Prostate gland (tissue), 2 donors: ENCODE measurements at regions not wholly inside any gene's neighbourhood (a gene's known extent, or its start where the extent isn't known, plus 50 kb on each side); places are given as distances from the start of the nearest gene placed in this dataset.
A peak's percentile ranks its signal among the peaks of the same experiment; 100 is the strongest.

Source experiments
- DNase-seq: peaks from one replicate; pipeline ENCODE4 v3.0.0-alpha.2; 2019; ENCODE audit warnings: low spot score
- H3K27ac ChIP-seq, 2 donors: fragments of 200-600 bp; sonication (generic); 2 replicates each; pipeline ENCODE4 v1.5.1; 2017 to 2019
- H3K27me3 ChIP-seq: fragments of 200-600 bp; sonication (generic); replicated peaks from 2 replicates; pipeline ENCODE4 v1.5.1; 2019; ENCODE audit not compliant: insufficient read depth
- H3K36me3 ChIP-seq, 2 donors: fragments of 200-600 bp; sonication (generic); 1 replicate in 1 of 2; 2 replicates in 1 of 2; pipeline versions ENCODE4 v1.5.1 to v1.8.1; 2017 to 2019
- H3K4me1 ChIP-seq: fragments of 200-600 bp; sonication (generic); replicated peaks from 2 replicates; pipeline ENCODE4 v1.5.1; 2019
- H3K4me3 ChIP-seq, 2 donors: fragments of 200-600 bp; sonication (generic); 2 replicates each; pipeline ENCODE4 v1.5.1; 2017 to 2019
- H3K9me3 ChIP-seq: fragments of 200-600 bp; sonication (generic); 2 replicates; pipeline ENCODE4 v1.5.1; 2017
- POLR2A ChIP-seq: fragments of 450-650 bp; IDR thresholded peaks from one replicate; pipeline ENCODE4 v1.6.1; 2016; ENCODE audit warnings: antibody characterized with exemption, mild to moderate bottlenecking
- POLR2AphosphoS5 ChIP-seq: sonication (generic); formaldehyde crosslinking; IDR thresholded peaks from one replicate; pipeline ENCODE4 v1.6.1; 2017; ENCODE audit warnings: antibody characterized with exemption
- WGBS: methylation state at CpG from one replicate; pipeline ENCODE4 v1.1.5; 2018; 5-methylcytosine and 5-hydroxymethylcytosine counted together
- intact Hi-C: fragments of 100-400 bp; cut with DNase I; formaldehyde crosslinking; loops from one replicate; pipeline ENCODE4 v1.14.2; 2022
- TF ChIP-seq, protein P1 (sequence below), 4 experiments: fragments of 200-600 bp in 2 of 4; fragments of 450-650 bp in 2 of 4; sonication (generic) in 2 of 4; IDR thresholded peaks; 1 replicate in 3 of 4; 2 replicates in 1 of 4; pipeline ENCODE4 v1.5.1; 2016 to 2019; ENCODE audit warnings: antibody characterized with exemption in 4 of 4, mild to moderate bottlenecking in 2 of 4, moderate library complexity in 2 of 4

DNA sequence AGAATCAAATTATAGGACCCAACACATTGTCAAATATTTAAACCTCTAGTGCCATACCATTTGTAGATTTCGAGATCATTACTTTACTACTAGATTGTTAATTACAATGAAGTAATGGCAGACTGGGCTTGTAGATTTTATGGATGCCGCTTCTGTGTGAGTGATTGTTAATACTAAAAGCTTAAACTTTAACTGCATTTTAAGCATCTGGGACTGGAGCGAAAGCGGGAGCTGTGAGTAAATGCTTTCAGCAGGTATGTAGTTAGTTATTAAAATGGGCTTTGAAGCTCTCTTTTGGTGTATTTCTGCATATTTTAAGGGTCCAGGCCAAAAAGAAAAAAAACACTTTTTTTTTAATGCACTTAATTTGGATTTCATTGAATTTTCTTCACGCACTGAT is 519.3 kb downstream of the MED13L start:
- H3K4me1 ChIP-seq: peaks cover 8% of the 10 kb centered on the region
- TF ChIP-seq POLR2A: no peak
- no peak for TF ChIP-seq POLR2AphosphoS5
- TF ChIP-seq, protein P1, sequence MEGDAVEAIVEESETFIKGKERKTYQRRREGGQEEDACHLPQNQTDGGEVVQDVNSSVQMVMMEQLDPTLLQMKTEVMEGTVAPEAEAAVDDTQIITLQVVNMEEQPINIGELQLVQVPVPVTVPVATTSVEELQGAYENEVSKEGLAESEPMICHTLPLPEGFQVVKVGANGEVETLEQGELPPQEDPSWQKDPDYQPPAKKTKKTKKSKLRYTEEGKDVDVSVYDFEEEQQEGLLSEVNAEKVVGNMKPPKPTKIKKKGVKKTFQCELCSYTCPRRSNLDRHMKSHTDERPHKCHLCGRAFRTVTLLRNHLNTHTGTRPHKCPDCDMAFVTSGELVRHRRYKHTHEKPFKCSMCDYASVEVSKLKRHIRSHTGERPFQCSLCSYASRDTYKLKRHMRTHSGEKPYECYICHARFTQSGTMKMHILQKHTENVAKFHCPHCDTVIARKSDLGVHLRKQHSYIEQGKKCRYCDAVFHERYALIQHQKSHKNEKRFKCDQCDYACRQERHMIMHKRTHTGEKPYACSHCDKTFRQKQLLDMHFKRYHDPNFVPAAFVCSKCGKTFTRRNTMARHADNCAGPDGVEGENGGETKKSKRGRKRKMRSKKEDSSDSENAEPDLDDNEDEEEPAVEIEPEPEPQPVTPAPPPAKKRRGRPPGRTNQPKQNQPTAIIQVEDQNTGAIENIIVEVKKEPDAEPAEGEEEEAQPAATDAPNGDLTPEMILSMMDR (IDR thresholded peaks at IDR 0.05): no peak
- 47% methylated on average over 5 of the region's 5 CpGs for WGBS
- H3K27ac ChIP-seq: peak overlapping the region; percentile 94 to 97
- H3K9me3 ChIP-seq: no peaks in the 10 kb centered on the region
- intact Hi-C loops: loop anchor here (5.0 to 10.0 kb wide), 4 partner anchors 159 to 1356 kb away; no protein-coding TSS in a partner anchor
- no peak for DNase-seq
- no peaks in the 10 kb centered on the region for H3K36me3 ChIP-seq
- peak overlapping the region; percentile 10 to 31 for H3K4me3 ChIP-seq
- H3K27me3 ChIP-seq: no peaks in the 10 kb centered on the region

DNA sequence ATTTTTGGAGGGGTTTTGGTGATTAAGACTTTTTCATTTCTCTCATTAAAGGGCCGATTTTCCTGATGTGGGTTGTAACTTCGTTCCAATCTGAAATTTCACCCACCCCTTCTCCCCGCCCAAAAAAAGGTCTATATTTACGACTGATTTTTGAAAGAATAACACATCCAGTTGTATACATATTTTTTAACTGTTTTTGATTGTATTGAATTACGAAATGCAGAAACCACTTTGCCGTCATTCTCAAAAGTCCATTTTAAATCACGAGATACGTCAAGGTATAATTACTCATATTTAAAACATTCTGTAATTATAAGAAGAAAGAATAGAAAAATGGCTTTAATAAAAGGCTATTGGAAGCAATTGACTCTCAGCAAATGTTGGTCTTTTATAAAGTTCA is 520.7 kb downstream of the MED13L start:
- TF ChIP-seq POLR2AphosphoS5 (no peak), POLR2A (no peak)
- TF ChIP-seq, protein P1 (IDR thresholded peaks at IDR 0.05): no peak
- Histone ChIP-seq H3K4me3 (peak overlapping the region; percentile 7 to 31), H3K4me1 (peaks cover 8% of the 10 kb centered on the region), H3K9me3 (no peaks in the 10 kb centered on the region), H3K27ac (peak overlapping the region; percentile 94 to 97), H3K36me3 (no peaks in the 10 kb centered on the region), H3K27me3 (no peaks in the 10 kb centered on the region)
- intact Hi-C loops: loop anchor here (5.0 to 10.0 kb wide), 4 partner anchors 160 to 1355 kb away; no protein-coding TSS in a partner anchor
- WGBS: 31% methylated on average over 8 of the region's 8 CpGs
- no peak for DNase-seq

DNA sequence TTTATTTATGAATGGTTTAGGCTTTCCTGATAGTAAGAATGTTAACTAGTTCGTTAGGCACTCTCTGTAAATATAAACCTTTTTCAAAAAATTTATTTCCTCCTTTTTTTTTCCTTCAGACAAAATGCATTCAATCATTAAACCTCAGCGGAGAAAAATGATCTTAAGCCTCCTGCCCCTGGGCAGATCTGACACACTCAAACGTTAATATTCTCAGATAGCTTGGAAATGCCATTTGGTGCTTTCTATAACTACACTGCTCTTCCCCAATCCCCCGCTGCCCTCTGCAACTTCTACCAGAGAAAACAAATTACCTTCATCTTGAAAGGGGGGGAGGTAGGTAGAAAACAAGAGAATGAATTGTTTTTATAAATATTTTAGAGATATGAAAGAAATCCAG is 521.2 kb downstream of the MED13L start:
- peak overlapping the region; percentile 7 to 31 for H3K4me3 ChIP-seq
- WGBS: 28% methylated on average over 4 of the region's 4 CpGs
- no peaks in the 10 kb centered on the region for H3K27me3 ChIP-seq
- TF ChIP-seq POLR2A (no peak), POLR2AphosphoS5 (no peak)
- TF ChIP-seq, protein P1 (IDR thresholded peaks at IDR 0.05): no peak
- H3K9me3 ChIP-seq: no peaks in the 10 kb centered on the region
- no peaks in the 10 kb centered on the region for H3K36me3 ChIP-seq
- peak overlapping the region; percentile 94 to 97 for H3K27ac ChIP-seq
- H3K4me1 ChIP-seq: peaks cover 8% of the 10 kb centered on the region
- intact Hi-C loops: loop anchor here (5.0 to 10.0 kb wide), 4 partner anchors 161 to 1354 kb away; no protein-coding TSS in a partner anchor
- DNase-seq: no peak

DNA sequence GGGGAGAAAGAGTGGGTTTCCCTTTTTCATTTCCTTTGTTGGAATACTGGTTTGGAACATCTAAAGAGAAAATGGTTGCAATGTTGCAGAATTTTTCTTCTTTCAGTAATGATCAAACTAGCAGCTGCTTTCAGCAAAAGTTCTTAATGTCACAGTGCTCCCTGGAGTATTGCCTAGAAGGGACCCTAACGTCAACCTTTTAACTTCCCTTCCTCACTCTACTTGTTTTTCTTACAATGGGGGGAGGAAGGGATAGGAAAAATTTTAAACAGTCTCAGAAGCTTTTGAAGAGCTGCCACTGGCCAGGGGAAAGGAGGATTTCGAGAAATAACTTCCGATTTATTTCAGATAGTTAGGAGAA is 521.8 kb downstream of the MED13L start:
- Histone ChIP-seq H3K9me3 (no peaks in the 10 kb centered on the region), H3K27ac (peak overlapping the region; percentile 94 to 97), H3K4me1 (peaks cover 8% of the 10 kb centered on the region), H3K27me3 (no peaks in the 10 kb centered on the region), H3K36me3 (no peaks in the 10 kb centered on the region), H3K4me3 (peak overlapping the region; percentile 7 to 31)
- intact Hi-C loops: loop anchor here (2.0 to 10.0 kb wide), 5 partner anchors 162 to 1353 kb away; no protein-coding TSS in a partner anchor
- 40% methylated on average over 3 of the region's 3 CpGs for WGBS
- DNase-seq: no peak
- TF ChIP-seq, protein P1 (IDR thresholded peaks at IDR 0.05): no peak
- TF ChIP-seq POLR2A (no peak), POLR2AphosphoS5 (no peak)

DNA sequence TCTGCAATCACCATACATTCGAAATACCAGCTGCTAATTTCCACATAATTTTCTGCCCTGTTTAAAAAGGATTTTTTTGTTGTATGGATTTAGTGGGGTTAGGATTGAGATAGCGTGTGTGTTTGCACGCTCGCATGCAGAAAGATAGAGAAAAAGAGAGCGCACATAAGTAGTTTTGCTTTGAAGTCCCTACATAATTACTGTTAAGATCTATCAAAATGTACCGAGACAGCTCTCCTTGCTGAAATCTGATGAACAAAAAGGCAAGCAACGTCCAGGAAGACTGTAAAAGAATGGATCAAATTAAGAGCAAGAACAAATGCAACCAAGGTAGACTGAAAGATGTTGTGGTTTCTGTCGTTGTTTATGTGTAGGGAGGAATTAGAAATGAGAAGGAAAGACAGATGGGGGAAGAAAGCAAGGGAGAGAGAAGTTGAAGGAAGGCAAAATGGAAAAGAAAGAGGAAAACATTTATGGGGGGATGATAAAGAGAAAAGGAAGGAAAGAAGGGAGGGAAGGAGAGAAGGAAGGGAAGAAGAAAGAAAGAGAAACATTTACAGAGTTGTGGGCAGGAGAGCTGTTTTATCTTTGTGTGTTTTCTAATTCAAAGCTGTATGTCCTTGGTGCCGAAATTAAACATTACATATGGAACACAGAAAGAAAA is 522.3 kb downstream of the MED13L start:
- DNase-seq: no peak
- H3K27me3 ChIP-seq: no peaks in the 10 kb centered on the region
- H3K27ac ChIP-seq: peak overlapping the region; percentile 94 to 97
- 35% methylated on average over 9 of the region's 9 CpGs for WGBS
- no peaks in the 10 kb centered on the region for H3K36me3 ChIP-seq
- no peaks in the 10 kb centered on the region for H3K9me3 ChIP-seq
- TF ChIP-seq POLR2A: no peak
- TF ChIP-seq, protein P1 (IDR thresholded peaks at IDR 0.05): no peak
- TF ChIP-seq POLR2AphosphoS5: peak; percentile 27
- peaks cover 8% of the 10 kb centered on the region for H3K4me1 ChIP-seq
- intact Hi-C loops: loop anchor here (2.0 to 10.0 kb wide), 5 partner anchors 162 to 1353 kb away; no protein-coding TSS in a partner anchor
- peak overlapping the region; percentile 7 to 31 for H3K4me3 ChIP-seq
